HCT116 (cell line): ENCODE measurements at regions not wholly inside any gene's neighbourhood (a gene's known extent, or its start where the extent isn't known, plus 50 kb on each side); places are given as distances from the start of the nearest gene placed in this dataset.
"Not testable (repeated sequence)": the region's sequence is repeated elsewhere in the genome, so short reads cannot be mapped to it uniquely, and the experiment has no call there.

ENCODE experiments used
- ATAC-seq: fragments of 200-7000 bp; cut with Tn5 transposase; 2 replicates; pipeline ENCODE4 v1.9.1; 2020; ENCODE audit warnings: mild to moderate bottlenecking, moderate library complexity
- BruUV-seq: library from RNA; stranded (reverse); fragments of 400-500 nt; replicated peaks from 2 replicates; lab custom pipeline; 2021; lab: Mats Ljungman, UMichigan
- CTCF ChIA-PET: fragments of 300-600 bp; sonication (Branson Sonifier 250); formaldehyde crosslinking; loops from one replicate; lab custom pipeline; 2021; ENCODE audit warnings: antibody characterized with exemption; lab: Charles Lee
- POLR2A ChIA-PET: fragments of 300-600, 350-600 bp; sonication (Branson Sonifier 250); formaldehyde crosslinking; loops from one replicate; lab custom pipeline; 2021; ENCODE audit warnings: antibody characterized with exemption; lab: Charles Lee
- RAD21 ChIA-PET, 2 experiments: fragments of 300-600 bp; sonication (Branson Sonifier 250); formaldehyde crosslinking; loops; one replicate each; lab custom pipeline; 2023; ENCODE audit warnings: low total read pairs in 2 of 2; ENCODE audit not compliant: uncharacterized antibody in 2 of 2, unreplicated experiment in 2 of 2, low non-redundant PET in 1 of 2; lab: Charles Lee
- DNase-seq: peaks from one replicate; pipeline ENCODE4 v3.0.0-alpha.2; 2010; ENCODE audit warnings: low read depth, low spot score
- H2AFZ ChIP-seq: fragments of 200-600 bp; shearing (Covaris generic), sonication (generic); 2 replicates; pipeline ENCODE4 v1.6.1; 2017; ENCODE audit warnings: low read depth, mixed run types, mixed read lengths, antibody characterized with exemption, low read length; ENCODE audit not compliant: poor library complexity, severe bottlenecking
- H3K27ac ChIP-seq: 2 replicates; pipeline ENCODE4 v1.5.1; 2012; ENCODE audit warnings: low read depth, low read length
- H3K27me3 ChIP-seq: fragments of 200-600 bp; sonication (generic); 2 replicates; pipeline ENCODE4 v1.6.1; 2016; ENCODE audit warnings: mixed run types, low read length, mixed read lengths; ENCODE audit not compliant: insufficient read depth
- H3K36me3 ChIP-seq, 2 experiments: fragments of 200-500 bp in 1 of 2; fragments of 200-600 bp in 1 of 2; sonication (Bioruptor generic) in 1 of 2; sonication (generic) in 1 of 2; 2 replicates each; pipeline versions ENCODE4 v1.5.1 to v1.6.1; 2014 to 2016; ENCODE audit warnings: low read length in 2 of 2, inconsistent platforms in 1 of 2, mixed read lengths in 1 of 2, mixed run types in 1 of 2; ENCODE audit not compliant: insufficient read depth in 2 of 2, control insufficient read depth in 1 of 2
- H3K4me1 ChIP-seq, 2 experiments: fragments of 200-600 bp in 1 of 2; sonication (generic) in 1 of 2; 2 replicates each; pipeline versions ENCODE4 v1.5.1 to v1.6.1; 2012 to 2017; ENCODE audit warnings: low read length in 2 of 2, inconsistent platforms in 1 of 2, mild to moderate bottlenecking in 1 of 2, mixed read lengths in 1 of 2, mixed run types in 1 of 2, moderate library complexity in 1 of 2; ENCODE audit not compliant: insufficient read depth in 2 of 2, control insufficient read depth in 1 of 2
- H3K4me2 ChIP-seq: fragments of 200-600 bp; sonication (generic); 2 replicates; pipeline ENCODE4 v1.6.1; 2017; ENCODE audit warnings: mixed run types, low read length, mixed read lengths
- H3K4me3 ChIP-seq, 2 experiments: fragments of 200-600 bp in 1 of 2; sonication (generic) in 1 of 2; replicated peaks in 1 of 2; 2 replicates each; pipeline ENCODE4 v1.5.1; 2011 to 2016; ENCODE audit warnings: low read length in 2 of 2, control low read depth in 1 of 2, low read depth in 1 of 2, mild to moderate bottlenecking in 1 of 2, mixed read lengths in 1 of 2, mixed run types in 1 of 2
- H3K79me2 ChIP-seq: fragments of 200-600 bp; sonication (generic); 2 replicates; pipeline ENCODE4 v1.6.1; 2017; ENCODE audit warnings: mild to moderate bottlenecking, mixed run types, low read length, moderate library complexity, mixed read lengths; ENCODE audit not compliant: insufficient read depth
- H3K9ac ChIP-seq: fragments of 200-600 bp; sonication (generic); 2 replicates; pipeline ENCODE4 v1.6.1; 2016; ENCODE audit warnings: low read length, mixed read lengths
- H3K9me2 ChIP-seq: fragments of 200-600 bp; sonication (generic), shearing (Covaris generic); 2 replicates; pipeline ENCODE4 v1.6.1; 2017; ENCODE audit warnings: mixed run types, mild to moderate bottlenecking, moderate library complexity; ENCODE audit not compliant: insufficient read depth
- H3K9me3 ChIP-seq, 2 experiments: fragments of 200-500 bp in 1 of 2; fragments of 200-600 bp in 1 of 2; sonication (Bioruptor generic) in 1 of 2; sonication (generic) in 1 of 2; 2 replicates each; pipeline ENCODE4 v1.6.1; 2014 to 2017; ENCODE audit warnings: low read length in 2 of 2, mixed read lengths in 2 of 2, inconsistent platforms in 1 of 2, low read depth in 1 of 2, mild to moderate bottlenecking in 1 of 2, mixed run types in 1 of 2, moderate library complexity in 1 of 2; ENCODE audit not compliant: control insufficient read depth in 1 of 2, insufficient read depth in 1 of 2
- H4K20me1 ChIP-seq: fragments of 200-600 bp; sonication (generic), shearing (Covaris generic); 2 replicates; pipeline ENCODE4 v1.6.1; 2017; ENCODE audit warnings: mixed run types, mild to moderate bottlenecking, moderate library complexity; ENCODE audit not compliant: insufficient read depth
- CBX3 ChIP-seq: IDR thresholded peaks from 2 replicates; pipeline ENCODE4 v1.6.1; 2012; ENCODE audit warnings: low read depth
- CTCF ChIP-seq, 3 experiments: fragments of 200-600 bp in 1 of 3; sonication (generic) in 1 of 3; IDR thresholded peaks in 2 of 3; conservative IDR thresholded peaks in 1 of 3; 2 replicates each; pipeline ENCODE4 v1.5.1; 2012 to 2017; ENCODE audit warnings: low read depth in 2 of 3, low read length in 2 of 3, antibody characterized with exemption in 1 of 3, borderline replicate concordance in 1 of 3, control low read depth in 1 of 3, mild to moderate bottlenecking in 1 of 3, mixed read lengths in 1 of 3, mixed run types in 1 of 3, moderate library complexity in 1 of 3; ENCODE audit not compliant: insufficient read depth in 1 of 3
- EGR1 ChIP-seq: IDR thresholded peaks from 2 replicates; pipeline ENCODE4 v1.6.1; 2012; ENCODE audit warnings: low read depth
- EZH2 ChIP-seq: fragments of 200-600 bp; sonication (generic); IDR thresholded peaks from 2 replicates; pipeline ENCODE4 v1.6.1; 2017; ENCODE audit warnings: antibody characterized with exemption, mixed run types
- EZH2phosphoT487 ChIP-seq: fragments of 200-600 bp; IDR thresholded peaks from 2 replicates; pipeline ENCODE4 v1.6.1; 2018; ENCODE audit warnings: antibody characterized with exemption, borderline replicate concordance
- FOSL1 ChIP-seq: IDR thresholded peaks from 2 replicates; pipeline ENCODE4 v1.6.1; 2012; ENCODE audit warnings: low read depth
- JUND ChIP-seq: IDR thresholded peaks from 2 replicates; pipeline ENCODE4 v1.6.1; 2012
- MAX ChIP-seq: IDR thresholded peaks from 2 replicates; pipeline ENCODE4 v1.6.1; 2012
- POLR2A ChIP-seq: IDR thresholded peaks from 2 replicates; pipeline ENCODE4 v1.7.0; 2011; ENCODE audit warnings: borderline replicate concordance; ENCODE audit not compliant: insufficient read depth, insufficient read length; ENCODE audit errors: extremely low read depth
- POLR2AphosphoS5 ChIP-seq: IDR thresholded peaks from 2 replicates; pipeline ENCODE4 v1.6.1; 2011; ENCODE audit warnings: mild to moderate bottlenecking, low read depth, low read length, moderate library complexity
- RAD21 ChIP-seq: IDR thresholded peaks from 2 replicates; pipeline ENCODE4 v1.6.1; 2012; ENCODE audit warnings: low read depth, mild to moderate bottlenecking
- SIN3A ChIP-seq: IDR thresholded peaks from 2 replicates; pipeline ENCODE4 v1.6.1; 2012; ENCODE audit warnings: low read depth
- SRF ChIP-seq: IDR thresholded peaks from 2 replicates; pipeline ENCODE4 v1.6.1; 2012; ENCODE audit warnings: low read depth
- TCF7L2 ChIP-seq: IDR thresholded peaks from 2 replicates; pipeline ENCODE4 v1.7.0; 2011; ENCODE audit warnings: borderline replicate concordance, inconsistent platforms; ENCODE audit not compliant: insufficient read depth, insufficient read length; ENCODE audit errors: extremely low read depth
- intact Hi-C: fragments of 100-400 bp; cut with micrococcal nuclease; formaldehyde crosslinking; loops from 2 replicates; pipeline ENCODE4 v1.10.0; 2022

- Histone ChIP-seq H3K36me3 (no peaks in the 10 kb centered on the region), H4K20me1 (no peaks in the 10 kb centered on the region), H3K27ac (no peak overlapping the region), H3K9me2 (no peaks in the 10 kb centered on the region), H3K79me2 (no peaks in the 10 kb centered on the region), H3K4me1 (peaks cover 2 to 6% of the 10 kb centered on the region in 2 experiments; a peak in 3 of 4 replicates), H3K9me3 (no peaks in the 10 kb centered on the region), H3K27me3 (no peaks in the 10 kb centered on the region), H3K9ac (no peak overlapping the region), H3K4me2 (no peak overlapping the region), H2AFZ (no peak overlapping the region), H3K4me3 (no peak overlapping the region)
- TF ChIP-seq EZH2 (no peak), POLR2AphosphoS5 (no peak), TCF7L2 (no peak)
- no TSS peak for BruUV-seq
- ChIA-PET CTCF (no interaction called here), POLR2A (no interaction called here), RAD21 (no interaction called here)
- intact Hi-C loops, result no loop called here
- ATAC-seq, result no peak
- DNase-seq, result no peak
Observed at GRCh38 chr12:131445184-131445774, 265.6 kb upstream of the SFSWAP start.

GRCh38 chr12:131445795-131446194, 265.1 kb upstream of the SFSWAP start:
- ATAC-seq, result no peak
- peaks cover 2 to 5% of the 10 kb centered on the region in 2 experiments; a peak in 3 of 4 replicates for H3K4me1 ChIP-seq
- CTCF ChIA-PET, result no interaction called here
- no TSS peak for BruUV-seq
- POLR2A ChIA-PET, result no interaction called here
- DNase-seq, result no peak
- H3K9me3 ChIP-seq, result no peaks in the 10 kb centered on the region
- no peaks in the 10 kb centered on the region for H3K27me3 ChIP-seq
- H3K9ac ChIP-seq, result no peak overlapping the region
- intact Hi-C loops, result no loop called here
- no peak overlapping the region for H3K4me2 ChIP-seq
- H4K20me1 ChIP-seq, result no peaks in the 10 kb centered on the region
- H3K4me3 ChIP-seq, result no peak overlapping the region
- no peaks in the 10 kb centered on the region for H3K36me3 ChIP-seq
- RAD21 ChIA-PET, result no interaction called here
- H3K79me2 ChIP-seq, result no peaks in the 10 kb centered on the region
- no peaks in the 10 kb centered on the region for H3K9me2 ChIP-seq
- no peak overlapping the region for H2AFZ ChIP-seq
- no peak overlapping the region for H3K27ac ChIP-seq
- TF ChIP-seq FOSL1, result no peak
- TF ChIP-seq POLR2AphosphoS5, result no peak
- no peak for TF ChIP-seq EZH2phosphoT487
- no peak for TF ChIP-seq MAX
- TF ChIP-seq EGR1, result no peak
- TF ChIP-seq POLR2A, result no peak
- no peak for TF ChIP-seq JUND
- TF ChIP-seq CTCF (IDR thresholded peaks at IDR 0.05 in 2 of 3, conservative IDR thresholded peaks at IDR 0.05 in 1 of 3; ENCODE audit: borderline replicate concordance in 1 of 3, insufficient read depth in 1 of 3, low read depth in 2 of 3, low read length in 2 of 3), result no peak
- TF ChIP-seq SRF, result no peak
- no peak for TF ChIP-seq RAD21
- TF ChIP-seq CBX3, result no peak
- TF ChIP-seq SIN3A, result no peak
- no peak for TF ChIP-seq TCF7L2

- H3K27me3 ChIP-seq, DNase-seq, H3K79me2 ChIP-seq, H4K20me1 ChIP-seq, ATAC-seq, POLR2A ChIA-PET, CTCF ChIA-PET, H3K9ac ChIP-seq, H2AFZ ChIP-seq, RAD21 ChIA-PET, H3K9me3 ChIP-seq, intact Hi-C loops, H3K4me3 ChIP-seq, H3K36me3 ChIP-seq, BruUV-seq, H3K4me2 ChIP-seq, H3K4me1 ChIP-seq, H3K9me2 ChIP-seq, H3K27ac ChIP-seq: not testable (repeated sequence)
Observed at GRCh38 chr12:131447636-131448035, 263.3 kb upstream of the SFSWAP start.
